IPS-18a (cell line): ENCODE measurements at regions not wholly inside any gene's neighbourhood (a gene's known extent, or its start where the extent isn't known, plus 50 kb on each side); places are given as distances from the start of the nearest gene placed in this dataset.

Experiments used
- H3K27ac ChIP-seq: one replicate; pipeline ENCODE4 v1.5.1; 2013; ENCODE audit warnings: low read length
- H3K27me3 ChIP-seq: one replicate; pipeline ENCODE4 v1.6.1; 2013; ENCODE audit warnings: mild to moderate bottlenecking, low read length; ENCODE audit not compliant: control insufficient read depth, insufficient read depth
- H3K36me3 ChIP-seq: one replicate; pipeline ENCODE4 v1.6.1; 2013; ENCODE audit warnings: low read depth, low read length; ENCODE audit not compliant: control insufficient read depth
- H3K4me1 ChIP-seq: one replicate; pipeline ENCODE4 v1.6.1; 2013; ENCODE audit warnings: low read depth, low read length; ENCODE audit not compliant: control insufficient read depth
- H3K4me3 ChIP-seq: one replicate; pipeline ENCODE4 v1.5.1; 2013; ENCODE audit warnings: low read length
- H3K9ac ChIP-seq: one replicate; pipeline ENCODE4 v1.6.1; 2013; ENCODE audit warnings: mild to moderate bottlenecking, low read length, moderate library complexity
- H3K9me3 ChIP-seq: one replicate; pipeline ENCODE4 v1.6.1; 2013; ENCODE audit warnings: low read depth, low read length; ENCODE audit not compliant: control insufficient read depth

DNA sequence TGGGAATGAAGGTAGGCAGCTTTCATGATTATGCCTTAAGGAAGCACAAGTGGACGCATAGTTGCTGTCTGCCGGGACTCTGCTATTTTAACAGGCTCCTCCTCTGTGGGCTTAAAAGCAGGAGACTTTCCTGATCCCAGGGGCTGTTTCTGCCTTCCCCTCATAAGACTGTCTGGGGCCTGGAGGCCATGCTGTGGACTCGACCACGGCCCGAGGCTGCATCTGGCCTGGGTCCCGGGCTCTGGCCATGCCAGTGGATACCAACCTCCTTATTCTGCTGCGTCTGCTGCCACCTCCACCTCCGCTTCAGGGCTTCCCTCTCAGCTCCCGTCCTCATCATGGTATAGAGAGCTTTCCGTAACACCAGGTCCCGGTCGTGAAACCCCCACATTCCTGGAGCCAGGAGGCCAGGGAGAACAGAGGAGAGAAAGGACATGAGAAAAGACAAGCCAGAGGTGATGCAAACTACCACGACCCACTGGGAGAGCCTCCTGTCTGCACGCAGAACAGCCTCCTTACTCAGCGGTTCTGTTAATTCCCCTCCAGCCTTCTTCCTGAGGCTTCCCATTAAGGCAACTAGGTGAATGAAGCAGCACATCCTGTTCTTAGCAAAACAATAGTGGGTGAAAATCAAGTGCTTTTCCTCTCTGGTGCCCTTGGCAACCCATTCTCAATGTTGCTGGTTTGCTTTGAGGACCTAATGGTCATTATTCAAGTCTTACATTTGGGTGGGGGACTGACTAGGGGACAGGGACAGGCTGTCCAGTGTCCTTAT, 200.5 kb downstream of the KLF13 start:
- Histone ChIP-seq H3K4me3 (no peak overlapping the region), H3K9me3 (no peaks in the 10 kb centered on the region), H3K4me1 (peaks cover 6% of the 10 kb centered on the region), H3K9ac (no peak overlapping the region), H3K27me3 (no peaks in the 10 kb centered on the region), H3K27ac (no peak overlapping the region), H3K36me3 (no peaks in the 10 kb centered on the region)

DNA sequence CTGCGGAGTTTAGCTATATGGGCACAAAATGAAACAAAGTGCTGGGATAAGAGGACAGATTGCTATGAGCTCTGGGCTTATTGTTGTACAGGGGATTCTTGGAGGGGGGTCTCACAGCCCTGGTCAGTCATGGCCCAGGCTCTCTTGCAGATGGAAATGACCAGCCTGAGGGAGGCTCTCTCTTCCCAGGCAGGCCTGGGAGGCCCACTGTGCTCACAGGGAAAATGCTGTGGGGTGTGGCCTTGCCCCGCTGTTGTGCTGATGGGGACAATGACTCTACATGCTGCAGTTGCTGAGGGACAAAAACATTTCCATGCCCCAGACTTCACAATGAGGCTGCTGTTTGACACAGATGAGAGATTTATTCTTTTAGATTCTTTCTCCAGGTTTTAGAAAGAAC, 202.2 kb downstream of the KLF13 start:
- Histone ChIP-seq H3K4me3 (no peak overlapping the region), H3K9ac (no peak overlapping the region), H3K9me3 (no peaks in the 10 kb centered on the region), H3K27ac (no peak overlapping the region), H3K36me3 (no peaks in the 10 kb centered on the region), H3K27me3 (no peaks in the 10 kb centered on the region), H3K4me1 (peaks cover 4% of the 10 kb centered on the region)

DNA sequence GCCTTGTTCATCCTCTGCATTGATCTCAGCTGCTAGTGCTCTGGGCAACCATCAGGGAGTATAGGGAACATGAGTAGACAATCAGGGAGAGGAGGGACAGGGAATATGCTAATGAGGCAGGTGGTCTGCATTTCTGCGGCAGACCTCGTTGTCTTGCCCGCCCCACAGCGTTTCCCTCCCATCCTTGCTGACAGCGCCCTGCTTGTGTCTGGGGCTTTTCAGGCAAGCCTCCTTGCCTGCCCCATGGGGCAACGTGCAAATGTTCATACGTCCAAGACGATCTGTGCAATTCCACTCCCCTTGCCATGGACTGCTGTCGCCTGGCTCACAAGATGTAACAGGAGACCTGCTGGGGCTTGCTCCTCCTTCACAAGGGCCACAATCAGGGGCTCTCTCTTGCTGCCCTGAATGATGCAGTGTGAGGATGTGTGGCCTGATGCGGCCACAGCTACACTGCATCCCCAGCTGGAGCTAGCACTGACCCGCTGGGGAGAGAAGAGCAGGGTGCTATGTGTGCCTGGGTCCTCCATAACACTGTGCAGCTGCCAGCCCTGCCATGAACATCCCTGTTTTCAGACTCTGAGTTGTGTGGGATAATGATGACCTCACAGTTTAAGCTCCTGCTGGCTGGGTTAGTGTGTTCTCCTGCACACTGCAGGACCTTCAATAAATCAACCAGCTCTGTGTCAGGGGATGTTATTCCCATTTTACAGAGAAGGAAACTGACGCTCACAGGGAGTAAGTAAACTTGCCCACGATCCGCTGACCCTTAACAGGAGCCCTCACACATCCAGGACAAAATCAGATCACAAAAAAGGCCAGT, 211.3 kb downstream of the KLF13 start:
- Histone ChIP-seq H3K9ac (no peak overlapping the region), H3K9me3 (no peaks in the 10 kb centered on the region), H3K4me3 (no peak overlapping the region), H3K4me1 (no peaks in the 10 kb centered on the region), H3K27ac (no peak overlapping the region), H3K36me3 (no peaks in the 10 kb centered on the region), H3K27me3 (no peaks in the 10 kb centered on the region)

DNA sequence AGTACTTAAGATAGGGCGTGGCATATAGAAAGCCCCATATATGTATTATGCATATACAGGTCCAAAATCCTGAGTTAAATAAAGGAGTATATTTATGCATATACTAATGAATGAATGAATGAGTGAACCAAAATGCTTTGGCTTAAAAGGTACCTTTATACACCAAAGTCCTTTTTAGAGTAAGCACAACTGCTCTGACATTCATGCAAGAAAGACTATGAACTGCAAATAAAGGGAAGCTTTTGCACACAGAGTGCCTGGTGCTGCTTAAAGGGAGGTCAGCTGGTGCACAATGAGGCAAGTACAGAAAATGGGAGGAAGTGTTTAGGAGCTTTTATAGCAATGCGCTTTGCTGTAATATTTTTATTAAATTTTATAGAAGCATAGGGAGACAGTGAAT, 214.0 kb downstream of the KLF13 start:
- Histone ChIP-seq H3K4me3 (no peak overlapping the region), H3K9ac (no peak overlapping the region), H3K27me3 (no peaks in the 10 kb centered on the region), H3K4me1 (no peaks in the 10 kb centered on the region), H3K36me3 (no peaks in the 10 kb centered on the region), H3K9me3 (no peaks in the 10 kb centered on the region), H3K27ac (no peak overlapping the region)

- H3K27me3 ChIP-seq: no peaks in the 10 kb centered on the region
- H3K27ac ChIP-seq: no peak overlapping the region
- no peak overlapping the region for H3K4me3 ChIP-seq
- no peak overlapping the region for H3K9ac ChIP-seq
- no peaks in the 10 kb centered on the region for H3K36me3 ChIP-seq
- no peaks in the 10 kb centered on the region for H3K9me3 ChIP-seq
- no peaks in the 10 kb centered on the region for H3K4me1 ChIP-seq
Observed at GRCh38 chr15:31544361-31544760, 217.7 kb downstream of the KLF13 start.

GRCh38 chr15:31545257-31545656, 218.6 kb downstream of the KLF13 start:
- Histone ChIP-seq H3K36me3 (no peaks in the 10 kb centered on the region), H3K27ac (no peak overlapping the region), H3K9ac (no peak overlapping the region), H3K4me3 (no peak overlapping the region), H3K4me1 (no peaks in the 10 kb centered on the region), H3K9me3 (no peaks in the 10 kb centered on the region), H3K27me3 (no peaks in the 10 kb centered on the region)

DNA sequence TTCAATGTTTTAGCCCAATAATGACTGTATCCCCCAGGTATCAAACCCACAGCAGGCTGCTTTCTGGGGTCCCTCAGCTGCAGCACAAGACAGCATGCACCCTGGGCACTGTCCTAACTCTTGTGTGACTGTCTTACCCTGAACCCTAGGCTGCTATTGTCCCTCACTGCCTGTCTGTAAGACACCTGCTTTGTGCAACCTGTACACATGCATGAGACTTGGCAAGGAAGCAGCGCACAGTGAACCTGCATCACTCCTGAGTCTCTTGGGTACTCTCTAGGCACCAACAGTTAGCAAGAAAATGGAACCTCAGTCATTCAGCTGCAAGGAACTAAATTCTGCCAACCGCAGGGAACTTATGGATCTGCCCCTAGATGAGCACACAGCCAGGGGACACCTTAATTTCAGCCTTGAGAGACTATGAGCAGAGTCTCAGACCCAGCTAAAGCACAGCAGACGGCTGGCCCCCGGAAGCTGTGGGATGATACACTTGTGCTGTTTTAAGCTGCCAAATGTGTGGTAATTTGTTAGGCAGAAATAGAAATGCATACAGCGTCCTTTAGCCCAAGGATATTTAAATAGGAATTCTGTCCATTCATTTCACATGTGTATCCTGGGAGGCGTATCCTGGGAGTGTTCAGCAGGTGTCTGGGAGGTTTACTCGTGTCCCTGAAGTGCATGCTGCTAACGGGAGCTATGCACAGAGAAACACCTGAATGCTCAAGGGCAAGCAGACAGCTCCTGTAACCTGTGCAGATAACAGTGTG, 223.8 kb downstream of the KLF13 start:
- H3K36me3 ChIP-seq: no peaks in the 10 kb centered on the region
- H3K9ac ChIP-seq: no peak overlapping the region
- no peak overlapping the region for H3K4me3 ChIP-seq
- H3K27ac ChIP-seq: no peak overlapping the region
- no peaks in the 10 kb centered on the region for H3K4me1 ChIP-seq
- H3K9me3 ChIP-seq: no peaks in the 10 kb centered on the region
- H3K27me3 ChIP-seq: no peaks in the 10 kb centered on the region

- Histone ChIP-seq H3K4me3 (no peak overlapping the region), H3K27me3 (no peaks in the 10 kb centered on the region), H3K9ac (no peak overlapping the region), H3K4me1 (no peaks in the 10 kb centered on the region), H3K27ac (no peak overlapping the region), H3K36me3 (no peaks in the 10 kb centered on the region), H3K9me3 (no peaks in the 10 kb centered on the region)
Observed at GRCh38 chr15:31551323-31551722, 224.7 kb downstream of the KLF13 start.

DNA sequence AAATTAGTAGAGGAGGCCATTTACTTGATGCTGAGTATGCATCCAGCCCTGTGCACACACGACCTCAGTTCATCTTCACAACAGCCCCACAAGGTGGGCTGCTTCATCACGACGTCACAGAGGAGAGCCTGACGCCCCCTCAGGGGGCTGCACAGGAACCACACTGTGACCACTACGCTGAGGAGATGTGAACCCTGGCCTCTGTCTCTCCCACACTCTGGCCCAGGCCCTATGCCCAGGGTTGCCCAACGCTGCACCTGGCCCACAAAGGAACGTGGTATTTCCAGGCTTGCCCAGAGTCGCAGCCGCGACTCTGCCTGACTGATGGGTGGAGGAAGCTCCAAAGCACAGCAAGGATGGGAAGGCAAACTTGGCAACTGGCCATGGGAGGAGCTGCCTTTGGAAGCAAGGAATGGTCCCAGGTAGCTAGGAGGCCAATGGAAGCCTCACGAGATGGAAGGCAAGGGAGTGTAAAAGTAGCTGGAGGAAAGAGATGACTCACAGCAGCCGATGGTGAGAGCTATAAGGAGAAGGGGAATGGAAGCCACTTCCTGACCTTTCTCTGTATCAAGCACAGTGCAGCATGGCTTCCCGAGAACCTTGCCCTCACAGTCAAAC, 226.0 kb downstream of the KLF13 start:
- Histone ChIP-seq H3K27ac (no peak overlapping the region), H3K36me3 (no peaks in the 10 kb centered on the region), H3K27me3 (no peaks in the 10 kb centered on the region)

GRCh38 chr15:31554261-31554660, 227.6 kb downstream of the KLF13 start:
- no peaks in the 10 kb centered on the region for H3K36me3 ChIP-seq
- H3K4me3 ChIP-seq: no peak overlapping the region
- no peak overlapping the region for H3K27ac ChIP-seq
- no peaks in the 10 kb centered on the region for H3K4me1 ChIP-seq
- no peak overlapping the region for H3K9ac ChIP-seq
- no peaks in the 10 kb centered on the region for H3K27me3 ChIP-seq
- no peaks in the 10 kb centered on the region for H3K9me3 ChIP-seq

More for the DNA sequence above, 226.0 kb downstream of the KLF13 start:
- Histone ChIP-seq H3K9me3 (no peaks in the 10 kb centered on the region), H3K4me1 (no peaks in the 10 kb centered on the region), H3K4me3 (no peak overlapping the region), H3K9ac (no peak overlapping the region)

DNA sequence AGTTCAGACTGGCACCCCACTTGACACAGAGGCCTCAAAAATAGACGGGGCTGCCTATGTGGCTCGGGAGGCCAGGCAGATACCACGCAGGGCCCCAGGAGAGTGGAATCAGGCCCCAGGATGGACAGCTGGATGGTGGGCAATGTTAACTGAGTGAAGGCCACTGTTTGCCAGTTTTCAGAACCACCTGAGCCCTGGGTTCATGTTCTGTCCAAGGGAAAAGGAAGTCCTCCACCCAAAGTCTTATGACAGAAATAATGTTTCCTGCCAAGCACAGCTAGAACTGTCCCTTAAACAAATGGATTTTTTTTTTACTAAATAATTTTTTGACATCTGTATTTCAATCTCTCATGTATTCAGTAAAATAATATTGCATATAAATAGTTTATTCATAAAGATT, 228.4 kb downstream of the KLF13 start:
- Histone ChIP-seq H3K4me1 (no peaks in the 10 kb centered on the region), H3K27me3 (no peaks in the 10 kb centered on the region), H3K9me3 (no peaks in the 10 kb centered on the region), H3K9ac (no peak overlapping the region), H3K36me3 (no peaks in the 10 kb centered on the region), H3K27ac (no peak overlapping the region), H3K4me3 (no peak overlapping the region)
